Vagina (tissue), 2 donors: ENCODE measurements at regions not wholly inside any gene's neighbourhood (a gene's known extent, or its start where the extent isn't known, plus 50 kb on each side); places are given as distances from the start of the nearest gene placed in this dataset.

Experiments
- DNase-seq, 2 donors: peaks; one replicate each; pipeline ENCODE4 v3.0.0-alpha.2; 2017; ENCODE audit errors: extremely low spot score in 2 of 2
- H3K27ac ChIP-seq: fragments of 200-600 bp; sonication (generic); one replicate; pipeline ENCODE4 v1.5.1; 2019
- H3K27me3 ChIP-seq: fragments of 200-600 bp; sonication (generic); one replicate; pipeline ENCODE4 v1.5.1; 2019
- H3K36me3 ChIP-seq, 2 donors: fragments of 200-600 bp; sonication (generic); one replicate each; pipeline ENCODE4 v1.5.1; 2017 to 2019
- H3K4me1 ChIP-seq: fragments of 200-600 bp; sonication (generic); one replicate; pipeline ENCODE4 v1.5.1; 2019
- H3K4me3 ChIP-seq, 2 donors: fragments of 200-600 bp; sonication (generic); 1 replicate in 1 of 2; 2 replicates in 1 of 2; pipeline ENCODE4 v1.5.1; 2016 to 2019
- H3K9me3 ChIP-seq: fragments of 200-600 bp; sonication (generic); one replicate; pipeline ENCODE4 v1.5.1; 2019
- POLR2A ChIP-seq, 2 donors: fragments of 450-650 bp; IDR thresholded peaks; one replicate each; pipeline ENCODE4 v1.6.1; 2017; ENCODE audit warnings: antibody characterized with exemption in 2 of 2, mild to moderate bottlenecking in 2 of 2, moderate library complexity in 2 of 2
- POLR2AphosphoS5 ChIP-seq, 2 donors: sonication (generic); formaldehyde crosslinking; IDR thresholded peaks; one replicate each; pipeline ENCODE4 v1.9.0; 2017; ENCODE audit warnings: antibody characterized with exemption in 2 of 2, mild to moderate bottlenecking in 2 of 2, low read depth in 1 of 2; ENCODE audit not compliant: insufficient read depth in 1 of 2
- intact Hi-C: fragments of 100-400 bp; cut with DNase I; formaldehyde crosslinking; loops from one replicate; pipeline ENCODE4 v1.15.1; 2023
- TF ChIP-seq, protein P1 (sequence below), 3 experiments: fragments of 450-650 bp in 2 of 3; fragments of 200-600 bp in 1 of 3; sonication (generic) in 1 of 3; IDR thresholded peaks; one replicate each; pipeline ENCODE4 v1.5.1; 2017 to 2019; ENCODE audit warnings: antibody characterized with exemption in 3 of 3, mild to moderate bottlenecking in 2 of 3, moderate library complexity in 2 of 3

DNA sequence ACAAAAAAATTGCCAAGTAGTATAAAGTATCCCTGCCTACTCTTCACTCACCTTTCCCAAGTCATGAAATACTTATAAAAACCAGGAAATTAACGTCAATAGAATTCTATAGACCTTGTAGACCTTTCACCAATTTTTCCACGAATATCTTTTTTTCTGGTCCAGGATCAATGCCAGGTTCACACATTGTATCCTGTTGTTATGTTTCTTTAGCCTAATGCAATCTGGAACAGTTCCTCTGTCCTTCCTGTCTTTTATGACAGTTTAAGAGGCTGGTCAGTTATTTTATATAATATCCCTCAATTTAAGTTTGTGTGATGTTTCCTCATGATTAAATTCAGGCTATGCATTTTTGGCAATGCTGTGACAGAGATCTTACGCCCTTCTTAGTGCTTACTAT is 63.2 kb upstream of the MAGI1 start:
- Histone ChIP-seq H3K4me3 (no peak overlapping the region), H3K36me3 (no peaks in the 10 kb centered on the region), H3K27ac (no peak overlapping the region), H3K4me1 (no peaks in the 10 kb centered on the region), H3K9me3 (no peaks in the 10 kb centered on the region), H3K27me3 (no peaks in the 10 kb centered on the region)
- intact Hi-C loops: no loop called here
- TF ChIP-seq, protein P1, sequence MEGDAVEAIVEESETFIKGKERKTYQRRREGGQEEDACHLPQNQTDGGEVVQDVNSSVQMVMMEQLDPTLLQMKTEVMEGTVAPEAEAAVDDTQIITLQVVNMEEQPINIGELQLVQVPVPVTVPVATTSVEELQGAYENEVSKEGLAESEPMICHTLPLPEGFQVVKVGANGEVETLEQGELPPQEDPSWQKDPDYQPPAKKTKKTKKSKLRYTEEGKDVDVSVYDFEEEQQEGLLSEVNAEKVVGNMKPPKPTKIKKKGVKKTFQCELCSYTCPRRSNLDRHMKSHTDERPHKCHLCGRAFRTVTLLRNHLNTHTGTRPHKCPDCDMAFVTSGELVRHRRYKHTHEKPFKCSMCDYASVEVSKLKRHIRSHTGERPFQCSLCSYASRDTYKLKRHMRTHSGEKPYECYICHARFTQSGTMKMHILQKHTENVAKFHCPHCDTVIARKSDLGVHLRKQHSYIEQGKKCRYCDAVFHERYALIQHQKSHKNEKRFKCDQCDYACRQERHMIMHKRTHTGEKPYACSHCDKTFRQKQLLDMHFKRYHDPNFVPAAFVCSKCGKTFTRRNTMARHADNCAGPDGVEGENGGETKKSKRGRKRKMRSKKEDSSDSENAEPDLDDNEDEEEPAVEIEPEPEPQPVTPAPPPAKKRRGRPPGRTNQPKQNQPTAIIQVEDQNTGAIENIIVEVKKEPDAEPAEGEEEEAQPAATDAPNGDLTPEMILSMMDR (IDR thresholded peaks at IDR 0.05): no peak
- TF ChIP-seq POLR2A (IDR thresholded peaks at IDR 0.05) (no peak), POLR2AphosphoS5 (IDR thresholded peaks at IDR 0.05; ENCODE audit: insufficient read depth in 1 of 2, low read depth in 1 of 2) (no peak)
- DNase-seq: no peak

DNA sequence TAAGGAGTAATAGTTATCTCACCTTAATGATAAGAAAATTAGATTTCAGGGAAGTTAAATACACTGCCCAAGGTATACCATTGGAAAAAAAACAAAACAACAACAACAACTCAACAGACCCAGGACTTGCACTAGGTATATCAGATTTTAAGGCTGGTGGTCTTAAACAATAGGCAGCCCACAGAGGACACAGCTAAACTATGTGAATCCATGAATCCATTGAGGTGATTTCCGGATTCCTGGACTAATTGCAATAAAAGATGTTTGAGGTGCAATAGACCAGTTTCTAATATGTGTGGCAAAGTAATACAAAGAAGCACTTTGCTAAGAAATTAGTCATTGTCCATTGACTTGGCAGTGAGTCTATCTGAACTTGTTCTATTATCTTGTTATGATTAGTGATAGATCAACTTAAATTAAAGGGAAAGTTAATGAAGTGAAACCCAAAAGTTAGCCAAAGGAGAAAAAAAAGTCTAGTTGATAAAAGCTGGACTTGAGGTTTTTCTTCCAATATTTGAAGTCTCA is 60.9 kb upstream of the MAGI1 start:
- no peak overlapping the region for H3K4me3 ChIP-seq
- H3K9me3 ChIP-seq: no peaks in the 10 kb centered on the region
- H3K27me3 ChIP-seq: no peaks in the 10 kb centered on the region
- no peak for TF ChIP-seq POLR2AphosphoS5 (IDR thresholded peaks at IDR 0.05; ENCODE audit: insufficient read depth in 1 of 2, low read depth in 1 of 2)
- TF ChIP-seq POLR2A (IDR thresholded peaks at IDR 0.05): no peak
- TF ChIP-seq, protein P1 (IDR thresholded peaks at IDR 0.05): no peak
- intact Hi-C loops: no loop called here
- no peaks in the 10 kb centered on the region for H3K4me1 ChIP-seq
- DNase-seq: no peak
- H3K27ac ChIP-seq: no peak overlapping the region
- no peaks in the 10 kb centered on the region for H3K36me3 ChIP-seq

DNA sequence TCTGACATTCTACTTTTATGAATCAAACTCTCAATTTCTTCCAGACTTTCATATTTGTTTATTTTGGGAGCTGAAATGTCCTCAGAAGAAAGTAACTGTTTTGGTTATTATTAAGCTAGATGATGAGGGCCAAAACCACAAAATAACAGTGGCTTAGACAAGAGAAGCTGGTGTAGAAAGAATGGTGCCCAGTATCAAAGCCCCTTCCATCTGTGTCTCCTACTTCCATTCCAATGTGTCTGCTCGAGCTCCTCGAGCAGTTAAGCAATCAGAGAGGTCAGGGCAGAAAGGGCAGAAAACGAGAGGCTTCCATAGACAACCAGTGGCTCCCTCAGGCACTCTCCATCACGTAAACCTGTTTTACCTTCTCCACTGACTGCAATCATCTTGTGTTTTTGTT is 59.7 kb upstream of the MAGI1 start:
- no peaks in the 10 kb centered on the region for H3K27me3 ChIP-seq
- no peak for DNase-seq
- H3K4me1 ChIP-seq: no peaks in the 10 kb centered on the region
- no peak overlapping the region for H3K27ac ChIP-seq
- H3K4me3 ChIP-seq: no peak overlapping the region
- intact Hi-C loops: no loop called here
- TF ChIP-seq, protein P1 (IDR thresholded peaks at IDR 0.05): no peak
- TF ChIP-seq POLR2A (IDR thresholded peaks at IDR 0.05): no peak
- TF ChIP-seq POLR2AphosphoS5 (IDR thresholded peaks at IDR 0.05; ENCODE audit: insufficient read depth in 1 of 2, low read depth in 1 of 2): no peak
- no peaks in the 10 kb centered on the region for H3K9me3 ChIP-seq
- H3K36me3 ChIP-seq: no peaks in the 10 kb centered on the region

DNA sequence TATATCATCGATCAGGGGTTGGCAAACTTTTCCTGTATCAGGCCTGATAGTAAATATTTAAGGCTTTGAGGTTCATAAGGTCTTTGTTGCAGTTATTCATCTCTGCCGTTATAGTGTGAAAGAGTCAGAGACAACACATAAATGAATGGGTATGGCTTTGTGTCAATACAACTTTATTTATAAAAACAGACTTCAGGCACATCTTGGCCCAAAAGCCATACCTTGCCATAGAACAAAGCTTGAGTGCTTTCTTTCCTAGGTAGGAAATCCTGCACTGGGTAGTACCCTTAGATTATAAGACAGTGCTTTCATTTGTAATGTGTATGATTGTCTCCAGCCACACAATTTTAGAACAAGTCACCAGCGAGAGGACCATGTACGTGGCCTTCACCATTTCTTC is 58.9 kb upstream of the MAGI1 start:
- Histone ChIP-seq H3K36me3 (no peaks in the 10 kb centered on the region), H3K27ac (no peak overlapping the region), H3K9me3 (no peaks in the 10 kb centered on the region), H3K4me3 (no peak overlapping the region), H3K4me1 (no peaks in the 10 kb centered on the region), H3K27me3 (no peaks in the 10 kb centered on the region)
- no peak for DNase-seq
- no peak for TF ChIP-seq POLR2A (IDR thresholded peaks at IDR 0.05)
- TF ChIP-seq, protein P1 (IDR thresholded peaks at IDR 0.05): no peak
- no peak for TF ChIP-seq POLR2AphosphoS5 (IDR thresholded peaks at IDR 0.05; ENCODE audit: insufficient read depth in 1 of 2, low read depth in 1 of 2)
- intact Hi-C loops: no loop called here

DNA sequence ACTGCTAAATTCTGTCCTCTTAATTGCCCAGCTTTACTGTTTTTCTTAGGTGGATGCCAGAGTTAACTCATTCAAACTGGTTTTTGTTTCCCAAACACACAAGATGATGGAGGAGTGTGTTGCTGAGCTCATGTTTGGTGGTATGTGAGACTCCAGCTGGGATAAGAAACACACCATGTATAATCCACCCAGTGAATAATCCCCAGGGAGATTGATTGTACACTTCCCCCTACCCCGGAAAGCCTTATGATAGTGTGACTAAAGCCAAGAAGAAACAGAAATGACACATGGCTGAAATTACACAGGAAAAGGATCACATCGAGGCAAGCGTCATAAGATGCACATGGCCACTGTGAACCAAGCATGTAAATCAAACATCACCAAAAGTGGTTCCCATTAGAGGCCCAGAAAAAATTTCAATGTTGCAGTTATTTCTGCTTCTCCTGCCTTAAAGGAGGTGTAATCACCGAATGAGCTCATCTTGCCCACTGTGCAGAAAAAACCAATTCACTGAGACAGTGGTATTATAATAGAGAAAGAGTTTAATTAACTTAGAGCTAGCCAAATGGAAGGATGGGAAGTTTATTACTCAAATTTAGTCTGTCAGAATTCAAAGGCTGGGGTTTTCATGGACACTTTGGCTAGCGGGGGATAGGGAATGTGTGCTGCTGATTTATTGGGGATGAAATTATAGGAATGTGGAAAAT is 56.7 kb upstream of the MAGI1 start:
- no peaks in the 10 kb centered on the region for H3K36me3 ChIP-seq
- H3K4me3 ChIP-seq: no peak overlapping the region
- H3K4me1 ChIP-seq: no peaks in the 10 kb centered on the region
- no peaks in the 10 kb centered on the region for H3K27me3 ChIP-seq
- H3K27ac ChIP-seq: no peak overlapping the region
- DNase-seq: no peak
- intact Hi-C loops: no loop called here
- TF ChIP-seq, protein P1 (IDR thresholded peaks at IDR 0.05): no peak
- TF ChIP-seq POLR2A (IDR thresholded peaks at IDR 0.05) (no peak), POLR2AphosphoS5 (IDR thresholded peaks at IDR 0.05; ENCODE audit: insufficient read depth in 1 of 2, low read depth in 1 of 2) (no peak)
- no peaks in the 10 kb centered on the region for H3K9me3 ChIP-seq
